IPS-18c (cell line): ENCODE measurements at regions not wholly inside any gene's neighbourhood (a gene's known extent, or its start where the extent isn't known, plus 50 kb on each side); places are given as distances from the start of the nearest gene placed in this dataset.
A peak's percentile ranks its signal among the peaks of the same experiment; 100 is the strongest.
"Not testable (repeated sequence)": the region's sequence is repeated elsewhere in the genome, so short reads cannot be mapped to it uniquely, and the experiment has no call there.

ENCODE experiments used
- H3K4me3 ChIP-seq: 2 replicates; pipeline ENCODE4 v1.7.0; 2013; ENCODE audit warnings: low read depth, mild to moderate bottlenecking, low read length, moderate library complexity; ENCODE audit not compliant: insufficient read depth
- H3K9me3 ChIP-seq: one replicate; pipeline ENCODE4 v1.6.1; 2013; ENCODE audit warnings: mild to moderate bottlenecking, low read length, moderate library complexity; ENCODE audit not compliant: control insufficient read depth, insufficient read depth

GRCh38 chrX:114047558-114047957 is 536.3 kb upstream of the HTR2C start:
- H3K4me3 ChIP-seq: no peak overlapping the region
- no peaks in the 10 kb centered on the region for H3K9me3 ChIP-seq

- Histone ChIP-seq H3K4me3 (no peak overlapping the region; the same call in 1 of the 2 replicates), H3K9me3 (no peaks in the 10 kb centered on the region)
These were observed 537.1 kb upstream of the HTR2C start for GRCh38 chrX:114046695-114047279.

- peak overlapping the region; percentile 41; the same call in 1 of the 2 replicates for H3K4me3 ChIP-seq
- not testable (repeated sequence) for H3K9me3 ChIP-seq
These were observed 542.4 kb upstream of the HTR2C start for GRCh38 chrX:114041470-114041869.

GRCh38 chrX:114040661-114041269 is 543.1 kb upstream of the HTR2C start:
- H3K9me3 ChIP-seq: not testable (repeated sequence)
- H3K4me3 ChIP-seq: peak overlapping the region; percentile 59

- peak overlapping the region; percentile 59; the same call in 1 of the 2 replicates for H3K4me3 ChIP-seq
- not testable (repeated sequence) for H3K9me3 ChIP-seq
These were observed 543.8 kb upstream of the HTR2C start for GRCh38 chrX:114040111-114040510.

GRCh38 chrX:114038358-114038757 is 545.5 kb upstream of the HTR2C start:
- H3K9me3 ChIP-seq: no peaks in the 10 kb centered on the region

GRCh38 chrX:114037515-114037914 is 546.4 kb upstream of the HTR2C start:
- Histone ChIP-seq H3K9me3 (no peaks in the 10 kb centered on the region), H3K4me3 (no peak overlapping the region)

More at GRCh38 chrX:114038358-114038757, 545.5 kb upstream of the HTR2C start:
- no peak overlapping the region for H3K4me3 ChIP-seq

GRCh38 chrX:114028907-114029662 is 554.8 kb upstream of the HTR2C start:
- Histone ChIP-seq H3K9me3 (peaks cover 8% of the 10 kb centered on the region), H3K4me3 (no peak overlapping the region)

- Histone ChIP-seq H3K4me3 (no peak overlapping the region), H3K9me3 (no peaks in the 10 kb centered on the region)
These were observed 566.8 kb upstream of the HTR2C start for GRCh38 chrX:114017086-114017485.

GRCh38 chrX:114015966-114016365 is 567.9 kb upstream of the HTR2C start:
- no peak overlapping the region for H3K4me3 ChIP-seq
- no peaks in the 10 kb centered on the region for H3K9me3 ChIP-seq

GRCh38 chrX:114006664-114007063 is 577.2 kb upstream of the HTR2C start:
- H3K9me3 ChIP-seq: no peaks in the 10 kb centered on the region
- H3K4me3 ChIP-seq: no peak overlapping the region

- H3K9me3 ChIP-seq: no peaks in the 10 kb centered on the region
These were observed 587.1 kb upstream of the HTR2C start for GRCh38 chrX:113996781-113997180.

GRCh38 chrX:113991720-113992119 is 592.2 kb upstream of the HTR2C start:
- not testable (repeated sequence) for H3K9me3 ChIP-seq
- H3K4me3 ChIP-seq: peak overlapping the region; percentile 32; the same call in 1 of the 2 replicates

More at GRCh38 chrX:113996781-113997180, 587.1 kb upstream of the HTR2C start:
- H3K4me3 ChIP-seq: no peak overlapping the region

- not testable (repeated sequence) for H3K9me3 ChIP-seq
These were observed 593.2 kb upstream of the HTR2C start for GRCh38 chrX:113990669-113991068.

GRCh38 chrX:113988315-113988935 is 595.5 kb upstream of the HTR2C start:
- H3K4me3 ChIP-seq, H3K9me3 ChIP-seq: not testable (repeated sequence)

More at GRCh38 chrX:113990669-113991068, 593.2 kb upstream of the HTR2C start:
- peak overlapping the region; percentile 29; the same call in 1 of the 2 replicates for H3K4me3 ChIP-seq

- no peaks in the 10 kb centered on the region for H3K9me3 ChIP-seq
- no peak overlapping the region; the same call in 1 of the 2 replicates for H3K4me3 ChIP-seq
These were observed 597.5 kb upstream of the HTR2C start for GRCh38 chrX:113986427-113986826.

GRCh38 chrX:113982766-113983165 is 601.1 kb upstream of the HTR2C start:
- Histone ChIP-seq H3K4me3 (no peak overlapping the region), H3K9me3 (no peaks in the 10 kb centered on the region)

GRCh38 chrX:113980953-113981352 is 602.9 kb upstream of the HTR2C start:
- Histone ChIP-seq H3K4me3 (no peak overlapping the region), H3K9me3 (no peaks in the 10 kb centered on the region)
